ENCODE measurements at regions not wholly inside any gene's neighbourhood (a gene's known extent, or its start where the extent isn't known, plus 50 kb on each side); places are given as distances from the start of the nearest gene placed in this dataset.
"Not testable (repeated sequence)": the region's sequence is repeated elsewhere in the genome, so short reads cannot be mapped to it uniquely, and the experiment has no call there.

GRCh38 chrX:114015966-114016365 is 567.9 kb upstream of the HTR2C start:
- no peak for DNase-seq (ENCODE audit: low read depth, low spot score)

- DNase-seq (ENCODE audit: low read depth, low spot score): no peak
Observed at GRCh38 chrX:114006664-114007063, 577.2 kb upstream of the HTR2C start.

- DNase-seq (ENCODE audit: low read depth, low spot score): no peak
Observed at GRCh38 chrX:113996781-113997180, 587.1 kb upstream of the HTR2C start.

- not testable (repeated sequence) for DNase-seq (ENCODE audit: low read depth, low spot score)
Observed at GRCh38 chrX:113991720-113992119, 592.2 kb upstream of the HTR2C start.

- peak; percentile 65 for DNase-seq (ENCODE audit: low read depth, low spot score)
Observed at GRCh38 chrX:113990669-113991068, 593.2 kb upstream of the HTR2C start.

GRCh38 chrX:113988315-113988935 is 595.5 kb upstream of the HTR2C start:
- peak; percentile 44 for DNase-seq (ENCODE audit: low read depth, low spot score)

DNA sequence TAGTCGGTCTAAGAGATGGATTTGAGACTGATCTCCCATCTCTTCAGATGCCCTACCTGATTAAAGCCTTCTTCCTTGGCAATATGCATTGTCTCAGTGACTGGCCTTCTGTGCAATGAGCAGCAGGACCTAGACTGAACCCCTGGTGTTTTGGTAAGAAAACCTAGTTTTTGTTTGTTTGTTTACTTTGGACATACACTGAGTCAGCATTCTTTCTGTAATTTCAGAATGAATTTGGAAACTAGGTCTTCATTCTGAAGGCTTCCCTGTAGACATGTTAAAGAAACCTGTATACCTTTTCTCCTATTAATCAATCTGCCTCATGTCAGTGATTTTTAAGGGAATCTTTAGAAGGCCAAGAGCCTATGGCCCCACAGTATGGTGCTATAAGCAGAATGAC is 597.5 kb upstream of the HTR2C start:
- no peak for DNase-seq (ENCODE audit: low read depth, low spot score)

GRCh38 chrX:113982766-113983165 is 601.1 kb upstream of the HTR2C start:
- no peak for DNase-seq (ENCODE audit: low read depth, low spot score)

GRCh38 chrX:113980953-113981352 is 602.9 kb upstream of the HTR2C start:
- no peak for DNase-seq (ENCODE audit: low read depth, low spot score)

- DNase-seq (ENCODE audit: low read depth, low spot score): no peak
Observed at GRCh38 chrX:113977887-113978286, 606.0 kb upstream of the HTR2C start.

- DNase-seq (ENCODE audit: low read depth, low spot score): no peak
Observed at GRCh38 chrX:113975441-113975840, 608.4 kb upstream of the HTR2C start.

- DNase-seq (ENCODE audit: low read depth, low spot score): no peak
Observed at GRCh38 chrX:113974881-113975280, 609.0 kb upstream of the HTR2C start.

GRCh38 chrX:113973706-113974105 is 610.2 kb upstream of the HTR2C start:
- DNase-seq (ENCODE audit: low read depth, low spot score): no peak

GRCh38 chrX:113966791-113967190 is 617.1 kb upstream of the HTR2C start:
- no peak for DNase-seq (ENCODE audit: low read depth, low spot score)

GRCh38 chrX:113962343-113962742 is 621.5 kb upstream of the HTR2C start:
- no peak for DNase-seq (ENCODE audit: low read depth, low spot score)

- peak; percentile 19 for DNase-seq (ENCODE audit: low read depth, low spot score)
Observed at GRCh38 chrX:113959912-113960626, 623.8 kb upstream of the HTR2C start.

- DNase-seq (ENCODE audit: low read depth, low spot score): no peak
Observed at GRCh38 chrX:113956936-113957335, 627.0 kb upstream of the HTR2C start.

GRCh38 chrX:113954297-113954696 is 629.6 kb upstream of the HTR2C start:
- no peak for DNase-seq (ENCODE audit: low read depth, low spot score)

GRCh38 chrX:113950081-113950678 is 633.7 kb upstream of the HTR2C start:
- no peak for DNase-seq (ENCODE audit: low read depth, low spot score)

- DNase-seq (ENCODE audit: low read depth, low spot score): no peak
Observed at GRCh38 chrX:113947548-113947947, 636.3 kb upstream of the HTR2C start.

GRCh38 chrX:113935518-113935917 is 648.4 kb upstream of the HTR2C start:
- DNase-seq (ENCODE audit: low read depth, low spot score): no peak

GRCh38 chrX:113933931-113934330 is 650.0 kb upstream of the HTR2C start:
- no peak for DNase-seq (ENCODE audit: low read depth, low spot score)

GRCh38 chrX:113929004-113929403 is 654.9 kb upstream of the HTR2C start:
- DNase-seq (ENCODE audit: low read depth, low spot score): peak; percentile 91

All from ELF-1 (cell line).